ENCODE measurements at regions not wholly inside any gene's neighbourhood (a gene's known extent, or its start where the extent isn't known, plus 50 kb on each side); places are given as distances from the start of the nearest gene placed in this dataset.

- TF ChIP-seq, protein P1, sequence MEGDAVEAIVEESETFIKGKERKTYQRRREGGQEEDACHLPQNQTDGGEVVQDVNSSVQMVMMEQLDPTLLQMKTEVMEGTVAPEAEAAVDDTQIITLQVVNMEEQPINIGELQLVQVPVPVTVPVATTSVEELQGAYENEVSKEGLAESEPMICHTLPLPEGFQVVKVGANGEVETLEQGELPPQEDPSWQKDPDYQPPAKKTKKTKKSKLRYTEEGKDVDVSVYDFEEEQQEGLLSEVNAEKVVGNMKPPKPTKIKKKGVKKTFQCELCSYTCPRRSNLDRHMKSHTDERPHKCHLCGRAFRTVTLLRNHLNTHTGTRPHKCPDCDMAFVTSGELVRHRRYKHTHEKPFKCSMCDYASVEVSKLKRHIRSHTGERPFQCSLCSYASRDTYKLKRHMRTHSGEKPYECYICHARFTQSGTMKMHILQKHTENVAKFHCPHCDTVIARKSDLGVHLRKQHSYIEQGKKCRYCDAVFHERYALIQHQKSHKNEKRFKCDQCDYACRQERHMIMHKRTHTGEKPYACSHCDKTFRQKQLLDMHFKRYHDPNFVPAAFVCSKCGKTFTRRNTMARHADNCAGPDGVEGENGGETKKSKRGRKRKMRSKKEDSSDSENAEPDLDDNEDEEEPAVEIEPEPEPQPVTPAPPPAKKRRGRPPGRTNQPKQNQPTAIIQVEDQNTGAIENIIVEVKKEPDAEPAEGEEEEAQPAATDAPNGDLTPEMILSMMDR (IDR thresholded peaks at IDR 0.05), result no peak
- no peak for TF ChIP-seq POLR2A (IDR thresholded peaks at IDR 0.05)
Observed at GRCh38 chr2:18312818-18313217, 247.6 kb downstream of the RDH14 start.
